Eye (tissue), 1 donor: ENCODE measurements at regions not wholly inside any gene's neighbourhood (a gene's known extent, or its start where the extent isn't known, plus 50 kb on each side); places are given as distances from the start of the nearest gene placed in this dataset.
"Not testable (repeated sequence)": the region's sequence is repeated elsewhere in the genome, so short reads cannot be mapped to it uniquely, and the experiment has no call there.

ENCODE experiments used
- DNase-seq: peaks from one replicate; pipeline ENCODE4 v3.0.0-alpha.2; 2015

DNA sequence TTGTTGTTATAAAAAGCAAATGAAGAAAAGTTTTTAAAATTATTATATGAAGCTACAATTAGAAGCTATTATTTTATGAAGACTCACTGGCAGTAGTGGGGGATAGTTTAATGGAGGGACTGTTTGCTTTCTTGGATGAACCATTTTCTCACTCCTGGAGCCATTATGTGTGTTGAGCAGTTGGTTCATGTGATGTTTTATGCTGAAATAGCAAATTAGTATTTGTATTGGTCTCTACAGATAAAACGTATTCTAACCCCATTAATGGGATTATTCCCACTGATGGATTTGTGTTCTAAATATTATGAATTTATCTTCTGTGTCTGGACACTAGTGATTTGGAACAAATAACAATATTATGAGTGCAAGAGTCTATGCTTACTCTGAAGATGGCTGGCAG, 507.5 kb upstream of the FSHR start:
- no peak for DNase-seq

DNA sequence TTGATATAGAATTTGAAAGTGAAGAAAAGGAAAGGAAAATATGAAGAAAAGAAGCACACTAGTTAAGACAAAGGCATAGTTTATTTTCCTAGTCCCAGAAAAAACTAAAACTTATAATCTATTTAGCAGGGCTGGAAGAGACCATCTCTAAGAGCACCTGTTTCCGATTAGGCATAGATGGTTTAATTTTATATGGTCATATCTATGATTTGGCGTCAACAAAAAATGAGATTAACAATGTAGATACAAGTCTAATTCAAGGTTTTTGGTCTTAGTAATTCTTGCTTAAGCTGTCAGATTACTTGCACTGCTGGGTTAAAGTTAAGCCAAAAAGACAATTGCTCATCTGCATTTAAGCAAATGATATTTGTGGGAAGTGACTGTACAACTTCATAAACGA, 502.5 kb upstream of the FSHR start:
- DNase-seq = no peak

DNA sequence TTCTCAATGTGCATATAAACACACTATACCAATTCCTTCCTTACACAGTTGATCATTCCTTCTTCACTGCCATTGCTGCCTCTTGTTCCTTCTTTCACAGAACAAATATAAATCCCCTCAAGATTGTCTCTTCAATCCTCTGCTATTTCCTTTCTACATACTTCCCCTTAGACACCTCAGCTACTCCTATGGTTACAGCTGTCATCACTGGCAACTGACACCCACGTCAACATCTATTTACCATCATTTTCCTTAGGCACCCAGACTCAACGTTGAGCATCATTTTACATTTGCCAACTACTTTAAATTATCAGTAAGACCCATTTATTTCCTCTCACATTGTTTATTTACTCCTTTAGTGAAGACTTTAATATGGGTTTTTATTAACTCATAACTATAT, 488.8 kb upstream of the FSHR start:
- no peak for DNase-seq

DNA sequence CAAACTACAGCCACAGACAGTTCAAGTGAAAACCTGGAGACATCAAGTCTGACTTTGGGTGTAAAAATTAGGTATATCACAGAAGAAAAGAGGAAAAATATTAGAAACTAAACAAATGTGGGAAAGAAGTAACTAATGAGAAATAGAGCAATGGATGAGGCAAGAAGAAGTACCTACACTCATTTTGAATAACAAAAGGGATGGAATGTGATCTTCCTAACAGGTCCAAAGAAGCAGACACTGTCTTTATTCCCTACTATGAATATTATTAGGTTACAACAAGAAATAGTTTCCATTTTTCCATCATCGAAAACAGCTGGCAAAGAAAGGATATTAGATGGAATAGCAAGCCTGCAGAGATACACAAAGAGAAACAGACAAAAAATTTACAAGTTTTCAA, 486.3 kb upstream of the FSHR start:
- DNase-seq = no peak

DNA sequence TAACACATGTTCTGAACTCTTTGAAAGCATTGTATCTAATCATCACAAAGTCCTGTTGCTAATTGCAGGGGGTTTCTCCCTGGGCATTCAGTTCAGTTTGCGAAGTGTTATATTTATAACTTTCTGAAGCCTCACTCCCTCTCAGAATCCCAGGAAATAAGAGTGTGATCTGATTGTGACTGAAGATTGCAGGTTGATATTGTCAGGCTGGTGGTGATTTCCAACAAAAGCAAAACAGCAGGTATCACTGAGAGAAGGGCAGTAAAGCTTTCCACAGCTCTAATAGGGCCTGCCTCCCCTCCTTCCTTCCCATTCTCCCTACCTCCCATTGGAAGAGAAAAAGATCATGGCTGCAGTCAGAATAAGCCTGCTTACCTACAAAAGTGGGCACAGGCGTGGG, 466.7 kb upstream of the FSHR start:
- DNase-seq = no peak

DNA sequence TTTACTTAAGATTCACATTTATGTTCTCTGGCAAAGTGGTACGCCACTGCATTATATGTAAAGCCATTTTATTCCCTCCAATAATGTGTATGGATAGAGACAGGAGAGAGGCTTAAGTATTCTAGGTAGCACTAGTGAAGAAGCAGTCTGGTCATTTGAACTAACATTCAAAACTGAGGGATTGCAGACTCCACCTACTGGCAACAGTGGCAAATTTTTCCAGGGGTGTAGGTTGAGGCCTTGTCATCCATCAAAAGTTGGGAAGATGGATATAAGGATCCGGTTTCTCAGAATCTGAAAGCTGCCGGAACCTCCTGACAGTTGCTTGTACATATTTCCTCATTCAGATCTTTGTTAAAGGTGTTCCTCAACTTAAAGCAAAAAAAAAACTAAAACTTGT, 465.5 kb upstream of the FSHR start:
- DNase-seq = no peak

DNA sequence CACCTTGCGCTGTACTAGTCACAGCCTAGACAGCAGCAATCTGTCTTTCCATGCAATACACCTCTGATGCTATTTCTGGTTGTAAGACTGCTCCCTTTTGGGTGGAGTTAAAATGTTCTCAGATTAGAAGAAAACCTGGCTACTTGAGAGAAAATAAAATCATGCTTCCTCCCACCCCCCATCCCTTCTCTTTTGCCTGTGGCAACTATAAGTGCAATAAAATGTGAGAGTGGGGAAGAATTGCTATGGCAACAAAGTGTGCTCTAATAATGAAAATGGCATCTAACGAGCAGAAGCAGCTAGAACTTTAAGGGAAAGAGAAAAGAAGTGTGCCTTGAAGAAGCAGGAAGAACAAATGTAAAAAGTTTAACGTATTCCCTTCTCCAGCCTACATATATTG, 464.2 kb upstream of the FSHR start:
- no peak for DNase-seq

DNA sequence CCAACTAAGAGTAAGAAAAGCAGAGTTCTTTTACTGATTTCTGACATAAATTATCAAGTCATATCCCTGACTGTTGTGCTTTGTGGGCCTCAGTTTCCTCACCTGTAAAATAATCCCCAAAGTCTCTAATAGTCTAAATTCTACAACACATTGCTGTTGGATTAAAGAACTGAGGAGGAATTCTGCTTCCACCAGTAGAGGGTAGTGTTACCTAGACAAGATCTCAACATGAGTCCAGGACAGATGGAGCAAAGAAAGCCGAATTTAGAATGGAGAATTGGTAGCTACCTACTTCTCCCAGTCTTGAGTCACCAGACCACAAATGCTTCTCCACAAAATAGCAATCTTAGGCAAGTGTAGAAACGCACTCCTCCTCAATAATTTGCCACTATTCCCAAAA, 462.5 kb upstream of the FSHR start:
- peak; percentile 58 for DNase-seq

DNA sequence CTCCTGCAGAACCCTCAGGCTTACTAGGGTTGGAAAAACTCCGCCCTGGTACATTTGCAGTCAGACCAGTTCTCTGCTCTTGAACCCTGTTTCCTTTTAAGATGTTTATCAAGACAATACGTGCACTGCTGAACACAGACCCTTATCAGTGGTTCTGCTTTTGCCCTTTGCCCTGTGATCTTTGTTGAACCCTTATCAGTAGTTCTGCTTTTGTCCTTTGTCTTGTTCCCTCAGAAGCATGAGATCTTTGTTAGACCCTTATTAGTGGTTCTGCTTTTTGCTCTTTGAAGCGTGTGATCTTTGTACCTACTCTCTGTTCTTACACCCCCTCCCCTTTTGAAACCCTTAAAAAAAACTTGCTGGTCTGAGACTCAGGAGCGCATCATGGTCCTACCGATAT, 457.5 kb upstream of the FSHR start:
- not testable (repeated sequence) for DNase-seq

DNA sequence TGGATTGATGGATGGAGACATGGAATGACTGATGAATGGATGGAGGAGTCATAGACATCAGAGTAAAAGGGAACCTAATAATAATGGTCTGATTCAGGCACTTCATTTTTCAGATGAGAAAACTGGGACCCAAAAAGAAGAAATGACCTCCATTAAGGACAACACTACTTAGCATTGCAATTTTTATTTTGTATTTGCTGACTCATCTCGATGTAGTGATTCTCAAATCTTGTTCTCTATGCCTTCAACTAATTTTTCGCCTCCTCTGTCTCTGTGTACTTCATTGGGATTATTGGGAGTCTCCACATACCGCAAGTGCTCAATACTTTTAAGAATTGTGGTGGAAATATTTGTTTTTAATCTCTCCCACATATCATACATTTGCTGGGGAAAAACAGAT, 446.2 kb upstream of the FSHR start:
- no peak for DNase-seq

DNA sequence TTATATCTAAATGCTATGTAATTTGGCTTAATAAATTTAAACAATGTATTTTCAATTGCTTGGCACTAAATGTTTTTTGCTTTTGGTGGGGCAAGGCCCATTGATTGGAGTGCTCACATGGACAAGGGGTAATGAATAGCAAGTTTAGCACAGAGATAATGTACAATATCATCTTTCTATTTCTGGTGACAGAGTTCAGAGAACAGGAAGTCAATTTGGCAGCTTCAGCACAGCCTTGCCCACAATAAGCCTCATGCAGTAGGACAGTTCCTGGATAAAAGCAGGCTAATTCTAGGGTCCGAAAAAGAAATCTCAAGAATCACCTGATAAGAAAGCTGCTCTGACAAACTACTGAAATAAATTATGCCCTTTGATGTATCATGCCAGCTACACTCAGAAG, 443.9 kb upstream of the FSHR start:
- no peak for DNase-seq

DNA sequence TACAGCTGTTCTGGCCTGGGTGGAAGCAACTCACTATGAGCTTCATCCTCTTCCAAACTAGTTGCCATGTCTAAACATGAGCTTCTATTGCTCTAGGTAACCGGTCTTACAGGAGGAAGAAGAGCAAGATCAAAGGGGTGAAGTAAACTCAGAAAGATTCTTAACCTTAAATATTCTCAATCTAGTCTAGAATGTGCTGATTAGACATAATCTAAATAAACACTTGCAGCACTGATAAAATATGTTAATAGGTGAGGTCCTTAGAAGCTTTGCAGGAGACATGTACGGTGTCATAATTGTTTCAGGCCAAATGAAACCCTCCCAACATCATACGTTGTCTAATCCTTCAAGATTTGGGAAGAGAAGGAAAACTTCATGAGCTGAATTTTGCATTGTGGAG, 431.6 kb upstream of the FSHR start:
- no peak for DNase-seq

DNA sequence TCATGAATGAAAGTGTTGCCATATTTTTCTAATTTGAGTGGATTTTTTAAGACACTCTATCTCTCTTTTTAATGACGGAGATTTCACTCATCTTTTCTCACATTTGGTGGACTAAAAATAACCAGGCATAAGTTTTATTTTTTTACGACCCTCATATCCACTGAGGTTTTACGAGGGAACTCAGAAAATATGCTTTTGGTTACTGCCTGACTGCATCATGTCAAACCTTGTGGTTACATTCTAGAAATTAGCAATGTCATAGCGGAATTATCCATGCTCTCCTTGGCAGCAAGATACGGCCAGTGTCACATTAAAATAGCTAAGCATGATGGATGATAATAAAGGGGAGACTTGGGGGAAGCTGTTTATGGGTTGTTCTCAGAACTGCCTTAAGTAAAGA, 428.6 kb upstream of the FSHR start:
- DNase-seq = peak; percentile 77

DNA sequence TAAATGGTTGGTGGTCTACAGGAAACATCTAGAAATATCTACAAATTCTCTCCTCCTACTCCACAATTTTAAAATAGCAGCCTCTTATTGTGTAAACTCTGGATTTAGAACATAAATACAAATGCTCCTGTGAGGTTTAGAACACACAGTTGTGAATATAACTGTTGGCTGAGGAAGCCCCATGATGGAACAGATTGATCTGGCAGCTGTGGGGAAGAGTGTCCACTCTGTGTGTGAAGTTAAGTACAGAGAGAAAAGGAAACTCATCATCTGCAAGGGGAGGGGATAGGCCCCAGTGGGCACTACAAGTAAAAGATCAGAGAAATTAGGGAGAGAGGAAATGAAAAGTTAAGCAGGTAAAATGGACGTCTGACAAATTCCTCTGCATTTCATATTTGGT, 422.7 kb upstream of the FSHR start:
- no peak for DNase-seq

DNA sequence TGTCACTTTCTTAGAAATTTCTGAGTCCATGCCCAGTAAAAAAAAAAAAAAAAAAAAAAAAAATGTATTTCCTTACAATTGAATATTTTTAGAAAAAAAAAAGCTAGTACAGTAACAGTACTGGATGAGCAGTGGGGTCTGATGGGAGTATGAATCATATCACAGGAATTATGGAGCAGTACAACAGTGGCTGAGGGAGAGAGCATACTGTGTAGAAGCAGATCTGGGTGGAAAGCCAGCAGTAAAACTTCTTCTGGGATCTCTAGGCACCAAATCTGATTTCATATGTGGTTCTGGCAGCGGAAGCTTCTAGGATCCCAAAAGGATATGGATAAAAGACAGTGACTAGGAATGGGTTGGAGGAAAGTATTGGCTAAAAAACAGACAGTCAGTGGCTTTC, 414.9 kb upstream of the FSHR start:
- no peak for DNase-seq

DNA sequence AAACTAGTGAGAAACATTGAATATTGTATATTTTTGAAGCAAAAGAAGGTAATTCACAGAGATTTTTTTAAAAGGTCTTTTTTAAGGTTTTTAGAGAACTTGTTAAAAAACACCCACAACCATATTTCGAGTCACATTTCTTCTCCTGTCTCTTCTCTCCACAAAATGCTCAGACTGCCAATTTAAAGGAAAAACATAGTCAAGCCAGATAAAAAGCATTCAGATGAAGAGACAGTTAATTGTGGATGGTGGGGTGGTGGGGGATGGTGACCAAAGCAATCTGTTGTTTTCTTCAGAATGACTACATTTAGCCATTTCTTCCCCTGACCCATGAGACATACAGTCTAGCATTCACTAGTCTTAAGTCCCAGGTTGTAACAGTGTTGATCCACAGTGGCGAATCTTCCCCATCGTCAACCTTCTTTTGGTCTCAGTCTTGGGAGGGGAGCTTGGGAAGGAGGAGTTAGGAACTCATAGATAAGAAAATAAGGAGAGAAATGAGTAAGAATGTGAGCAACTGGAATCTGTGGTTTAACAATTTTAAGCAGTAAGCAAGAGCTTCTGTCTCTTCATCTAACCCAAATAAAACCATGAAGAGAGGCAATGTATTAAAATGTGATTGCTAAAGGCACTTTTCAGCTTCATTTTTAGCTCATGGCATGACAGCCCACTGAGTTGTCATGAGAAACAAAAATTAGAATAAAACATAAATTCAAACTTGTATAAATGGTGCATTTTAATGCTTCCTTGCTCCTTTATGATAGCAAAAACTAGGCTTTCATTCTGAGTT, 413.7 kb upstream of the FSHR start:
- no peak for DNase-seq

DNA sequence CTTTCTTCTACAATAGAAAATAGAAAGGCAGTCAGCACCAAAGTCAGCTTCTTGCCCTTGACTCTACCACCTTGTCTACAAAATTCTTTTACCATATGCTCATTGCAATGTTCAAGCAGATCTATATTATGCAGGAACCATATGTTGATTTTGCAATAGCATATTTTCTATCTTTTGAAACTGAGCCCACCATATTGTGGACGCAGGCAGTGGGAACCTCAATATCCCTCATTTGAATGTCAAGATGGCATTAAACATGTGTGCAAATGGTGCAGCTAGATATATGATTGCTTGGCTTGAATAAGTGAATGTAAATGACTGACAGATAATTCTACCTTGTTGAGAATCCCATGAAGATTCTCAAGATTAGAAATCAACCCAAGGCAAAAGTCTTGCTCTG, 412.7 kb upstream of the FSHR start:
- no peak for DNase-seq

DNA sequence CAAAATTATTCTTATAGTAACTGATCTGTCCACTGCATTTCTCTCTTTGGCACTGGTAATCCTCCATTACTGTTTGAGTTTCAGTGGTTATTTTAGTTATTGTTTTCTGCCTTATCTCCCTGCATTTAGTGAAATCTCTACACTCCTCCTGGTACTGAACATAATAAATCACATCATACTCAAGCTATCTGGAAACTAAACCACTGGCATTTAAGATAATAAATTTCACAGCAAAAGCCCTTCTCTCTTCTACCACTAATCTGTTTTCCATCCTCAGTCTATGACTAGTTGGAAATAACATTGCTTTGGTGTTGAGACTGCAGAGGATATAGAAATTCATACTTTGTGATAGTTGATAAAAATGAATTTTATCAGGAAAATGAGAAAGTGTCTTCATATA, 399.3 kb upstream of the FSHR start:
- DNase-seq = no peak

DNA sequence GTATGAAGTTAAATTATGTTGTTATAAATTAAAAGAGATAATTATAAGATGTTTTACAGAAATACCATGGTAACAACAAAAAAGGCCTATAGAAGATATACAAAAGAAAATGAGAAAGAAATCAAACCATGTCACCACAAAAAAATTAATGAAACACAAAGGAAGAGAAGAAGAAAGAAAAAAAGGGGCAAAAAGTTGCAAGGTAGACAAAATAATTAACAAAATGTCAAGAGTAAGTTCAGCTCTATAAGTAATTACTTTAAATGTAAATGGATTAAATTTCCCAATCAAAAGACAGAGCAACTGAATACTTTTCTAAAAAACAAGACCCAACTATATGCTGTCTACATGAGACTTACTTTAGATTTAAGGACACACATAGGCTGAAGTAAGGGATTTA, 378.4 kb upstream of the FSHR start:
- DNase-seq = no peak

DNA sequence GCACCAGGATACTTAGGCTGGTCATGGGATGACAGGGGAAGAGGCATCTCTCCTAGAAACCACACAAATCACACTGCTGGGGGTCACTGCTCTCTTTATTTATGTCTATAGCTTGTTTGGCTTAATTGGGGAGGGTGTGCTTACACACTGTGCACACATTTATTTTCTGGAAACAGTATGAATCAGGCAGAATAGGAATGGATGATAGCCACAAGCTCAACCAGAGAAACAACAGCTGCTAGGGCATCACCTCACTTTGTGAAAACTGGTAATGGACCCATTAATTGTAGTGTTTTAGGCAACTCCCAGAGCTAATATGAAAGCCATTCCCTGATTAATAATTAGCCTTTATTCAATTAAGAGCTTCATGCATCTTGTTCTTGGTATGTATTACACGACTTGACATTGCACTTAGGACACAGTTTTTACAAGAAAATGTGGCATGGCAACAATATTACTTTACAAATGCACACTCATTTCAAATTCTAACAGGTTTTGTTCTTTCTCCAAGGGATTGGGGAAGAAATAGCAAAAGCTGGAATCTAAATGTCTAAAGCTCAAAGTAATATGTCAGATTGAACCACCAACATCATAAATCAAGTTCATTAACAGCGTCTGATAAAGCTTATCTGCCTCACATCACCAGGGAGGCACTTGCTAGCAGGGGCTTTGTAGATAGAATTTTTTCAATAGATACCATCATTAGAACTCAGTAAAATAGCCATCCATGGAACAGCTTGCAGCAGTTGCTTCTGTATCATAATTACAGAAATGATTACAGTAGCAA, 361.9 kb upstream of the FSHR start:
- DNase-seq = no peak

DNA sequence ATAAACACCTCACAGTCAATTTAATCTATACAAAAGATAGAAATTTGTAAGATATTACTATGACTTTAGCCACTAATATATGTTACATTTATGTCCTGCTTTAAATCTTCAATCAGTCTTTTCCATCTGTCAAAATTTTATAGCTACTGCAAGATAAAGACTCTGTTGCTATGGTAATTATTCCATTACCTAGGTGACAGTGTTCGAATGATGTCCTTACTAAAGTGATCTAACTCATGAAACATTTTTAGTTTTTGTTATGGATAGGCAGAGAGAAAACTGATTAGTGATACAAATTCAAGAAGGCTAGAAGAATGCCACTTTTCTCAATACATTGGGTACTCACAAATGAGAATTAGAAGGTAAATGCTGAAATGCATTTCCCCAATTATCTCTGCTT, 359.9 kb upstream of the FSHR start:
- no peak for DNase-seq

DNA sequence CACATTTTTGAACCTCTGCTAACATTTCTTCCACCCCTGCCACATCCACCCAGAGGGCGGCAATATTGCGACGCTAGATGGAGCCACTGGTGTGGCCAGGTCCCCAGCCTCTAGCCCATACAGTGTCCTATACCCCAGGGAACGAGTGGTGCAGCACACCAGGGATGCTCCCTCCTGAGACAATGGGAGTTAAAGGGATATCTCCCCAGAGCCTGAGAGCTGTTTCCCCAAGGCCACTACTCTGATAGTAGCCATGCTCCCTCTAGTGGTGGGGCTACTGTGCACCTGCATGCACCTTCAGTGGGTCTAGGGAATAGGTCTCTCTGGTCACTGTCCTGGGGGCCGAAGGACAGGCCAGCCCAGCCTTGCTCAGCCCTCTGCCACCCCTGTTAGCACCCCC, 336.4 kb upstream of the FSHR start:
- DNase-seq = no peak

DNA sequence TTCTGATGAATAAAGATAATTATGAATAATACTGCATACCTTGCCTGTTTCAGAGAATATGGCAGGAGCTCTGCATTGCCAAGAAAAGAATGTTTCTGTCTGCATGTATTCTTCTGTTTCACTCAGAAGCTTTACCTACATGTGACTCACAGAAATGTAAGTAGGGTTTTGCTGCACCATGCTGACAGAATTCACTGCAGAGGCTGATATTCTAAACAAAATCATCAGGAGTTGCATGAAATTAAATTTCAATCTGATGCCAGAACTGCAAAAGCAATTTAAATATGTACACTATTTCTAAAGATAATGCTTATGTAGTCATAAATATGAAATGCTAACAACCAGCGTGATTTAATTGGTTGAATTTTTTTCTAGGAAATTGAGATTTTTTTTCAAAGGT, 332.8 kb upstream of the FSHR start:
- no peak for DNase-seq

DNA sequence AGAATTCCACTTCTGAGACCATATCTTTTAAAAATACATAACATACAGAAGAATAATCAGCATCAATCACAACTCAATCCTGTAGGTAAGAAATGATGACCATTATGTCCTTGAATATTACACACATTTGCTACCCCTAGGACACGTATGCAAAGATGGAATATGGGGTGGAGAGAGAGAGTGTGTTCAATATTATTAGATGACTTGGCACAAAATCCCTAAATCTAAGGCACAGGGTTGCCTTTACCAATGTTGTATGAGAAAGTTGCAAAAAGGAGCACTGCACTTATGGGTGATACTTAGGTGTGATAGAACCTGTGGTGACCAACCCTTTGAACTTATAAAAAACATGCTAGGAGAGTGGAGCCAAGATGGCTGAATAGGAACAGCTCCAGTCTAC, 326.2 kb upstream of the FSHR start:
- no peak for DNase-seq
